Heart right ventricle (tissue), 16 donors: ENCODE measurements at regions not wholly inside any gene's neighbourhood (a gene's known extent, or its start where the extent isn't known, plus 50 kb on each side); places are given as distances from the start of the nearest gene placed in this dataset.

Experiments
- ATAC-seq, 8 donors: fragments of 200-7000 bp; cut with Tn5 transposase; one replicate each; pipeline ENCODE4 v1.9.1; 2020; ENCODE audit warnings: mild to moderate bottlenecking in 8 of 8, moderate library complexity in 8 of 8, moderate number of reproducible peaks in 1 of 8
- DNase-seq, 2 donors: peaks; one replicate each; pipeline ENCODE4 v3.0.0-alpha.2; 2020
- H3K27ac ChIP-seq, 10 donors: fragments of 200-600 bp; sonication (generic) in 2 of 10; one replicate each; pipeline versions ENCODE4 v1.5.0 to v1.8.0; 2020 to 2022; ENCODE audit warnings: mild to moderate bottlenecking in 3 of 10
- H3K27me3 ChIP-seq, 7 donors: fragments of 200-600 bp; one replicate each; pipeline ENCODE4 v1.8.0; 2021 to 2022; ENCODE audit warnings: mild to moderate bottlenecking in 2 of 7
- H3K36me3 ChIP-seq, 9 donors: fragments of 200-600 bp; sonication (generic) in 1 of 9; one replicate each; pipeline versions ENCODE4 v1.5.0 to v1.8.0; 2020 to 2022; ENCODE audit warnings: mild to moderate bottlenecking in 2 of 9
- H3K4me1 ChIP-seq, 9 donors: fragments of 200-600 bp; sonication (generic) in 1 of 9; one replicate each; pipeline versions ENCODE4 v1.5.0 to v1.8.0; 2020 to 2022; ENCODE audit warnings: mild to moderate bottlenecking in 4 of 9
- H3K4me3 ChIP-seq, 10 donors: fragments of 200-600 bp; sonication (generic) in 2 of 10; one replicate each; pipeline versions ENCODE4 v1.5.0 to v1.8.0; 2020 to 2022; ENCODE audit warnings: mild to moderate bottlenecking in 7 of 10, moderate library complexity in 2 of 10
- H3K9me3 ChIP-seq, 11 donors: fragments of 200-600 bp in 10 of 11; sonication (generic) in 2 of 11; one replicate each; pipeline versions ENCODE4 v1.5.0 to v1.8.0; 2013 to 2022; ENCODE audit warnings: mild to moderate bottlenecking in 2 of 11, control low read depth in 1 of 11, moderate library complexity in 1 of 11
- WGBS, 2 donors: extraction: QIAGEN DNeasy Blood & Tissue Kit; methylation state at CpG; one replicate each; pipeline ENCODE4 v1.1.7; 2013; ENCODE audit warnings: inconsistent platforms in 1 of 2; 5-methylcytosine and 5-hydroxymethylcytosine counted together
- intact Hi-C, 10 donors: fragments of 100-400 bp; cut with DNase I; formaldehyde crosslinking; loops; one replicate each; pipeline versions ENCODE4 v1.11.1 to v1.14.2; 2022
- TF ChIP-seq, protein P1 (sequence below), 9 donors: fragments of 200-600 bp; sonication (generic) in 2 of 9; IDR thresholded peaks; one replicate each; pipeline versions ENCODE4 v1.5.0 to v1.8.0; 2021 to 2022; ENCODE audit warnings: antibody characterized with exemption in 9 of 9, mild to moderate bottlenecking in 5 of 9, moderate library complexity in 1 of 9
- donor health status: Arrhythmogenic right ventricular cardiomyopathy.
- donor health status: ischemic (EF 13 %, LVEDD 7.1; RV severe dilation, severe dysfunction).
- donor health status: healthy with polysubstance abuse.
- donor health status: DM: no; HTN: yes; CAD: no.
- donor health status: DM: no; HTN: no; CAD: no.
- donor health status: ischemic (EF 25% LVEDD 6.9; RV normal size, moderate dysfunction).
- donor health status: ischemic (EF 25% LVEDD 5.7; RV mildly dilated, moderate dysfunction).
- donor health status: healthy.
- donor health status: DM: yes; HTN: yes; CAD: no.
- donor health status: Ischemic cardiomyopathy.
- donor health status: ischemic (EF 35%, LVEDD 5.7; RV mildly dilated, moderate dysfunction).
- donor health status: nonischemic (EF 11% LVEDD 7.7; RV severe dilation, severe dysfunction).
- donor health status: DM: yes; HTN: yes; CAD: no.
- donor health status: PGD.
- donor health status: ischemic (EF 29% LVEDD 5.4; RV normal size, mild dysfunction).
- donor health status: nonischemic (EF 23%, LVEDD 6.1; RV moderate dilation, normal function).

DNA sequence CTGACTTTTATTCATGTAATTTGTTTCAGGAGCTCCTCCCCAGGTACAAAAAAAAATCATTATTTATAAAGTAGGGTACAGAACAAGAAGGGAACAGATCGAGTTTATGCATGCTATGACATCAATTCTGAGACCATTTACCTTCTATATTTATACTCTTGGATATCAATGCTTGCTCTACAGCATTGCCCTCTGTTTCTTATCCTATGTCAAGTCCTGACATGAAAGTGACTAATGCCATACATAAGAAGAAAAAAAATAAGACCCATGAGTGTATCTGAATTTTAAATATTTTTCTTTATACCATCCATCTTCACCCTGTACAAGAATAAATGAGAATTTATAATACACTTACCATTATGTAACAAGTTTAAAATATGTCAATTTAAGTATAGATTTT, 2016.3 kb upstream of the CDH9 start:
- WGBS, 2 donors: 10 to 15% methylated on average over 1 of the region's 1 CpG
- Histone ChIP-seq H3K27me3 (no peaks in the 10 kb centered on the region), H3K4me1 (no peaks in the 10 kb centered on the region), H3K9me3 (peaks cover 0 to 4% (median 0%) of the 10 kb centered on the region in 11 donors), H3K36me3 (no peaks in the 10 kb centered on the region), H3K27ac (no peak overlapping the region), H3K4me3 (no peak overlapping the region)
- TF ChIP-seq, protein P1, sequence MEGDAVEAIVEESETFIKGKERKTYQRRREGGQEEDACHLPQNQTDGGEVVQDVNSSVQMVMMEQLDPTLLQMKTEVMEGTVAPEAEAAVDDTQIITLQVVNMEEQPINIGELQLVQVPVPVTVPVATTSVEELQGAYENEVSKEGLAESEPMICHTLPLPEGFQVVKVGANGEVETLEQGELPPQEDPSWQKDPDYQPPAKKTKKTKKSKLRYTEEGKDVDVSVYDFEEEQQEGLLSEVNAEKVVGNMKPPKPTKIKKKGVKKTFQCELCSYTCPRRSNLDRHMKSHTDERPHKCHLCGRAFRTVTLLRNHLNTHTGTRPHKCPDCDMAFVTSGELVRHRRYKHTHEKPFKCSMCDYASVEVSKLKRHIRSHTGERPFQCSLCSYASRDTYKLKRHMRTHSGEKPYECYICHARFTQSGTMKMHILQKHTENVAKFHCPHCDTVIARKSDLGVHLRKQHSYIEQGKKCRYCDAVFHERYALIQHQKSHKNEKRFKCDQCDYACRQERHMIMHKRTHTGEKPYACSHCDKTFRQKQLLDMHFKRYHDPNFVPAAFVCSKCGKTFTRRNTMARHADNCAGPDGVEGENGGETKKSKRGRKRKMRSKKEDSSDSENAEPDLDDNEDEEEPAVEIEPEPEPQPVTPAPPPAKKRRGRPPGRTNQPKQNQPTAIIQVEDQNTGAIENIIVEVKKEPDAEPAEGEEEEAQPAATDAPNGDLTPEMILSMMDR (IDR thresholded peaks at IDR 0.05): no peak
- intact Hi-C loops: no loop called here
- DNase-seq (no peak), ATAC-seq (no peak)

DNA sequence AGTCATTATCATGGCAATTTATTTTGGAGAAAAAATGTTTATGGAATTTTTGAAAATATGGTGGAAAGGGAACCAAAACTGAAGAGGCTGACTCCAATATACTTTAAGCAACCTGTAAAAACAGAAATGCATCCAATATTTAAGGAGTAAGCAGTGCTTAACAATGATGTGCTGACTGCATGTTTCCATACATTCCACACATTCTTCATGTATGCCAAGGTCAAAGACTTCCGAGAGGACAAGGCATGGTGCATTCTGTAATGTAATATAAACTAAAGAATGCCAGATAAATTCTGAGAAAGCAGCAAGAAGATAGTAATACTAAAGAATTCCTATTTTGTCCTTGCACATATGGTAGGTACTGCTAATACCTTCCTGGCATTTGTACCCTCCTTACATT, 2015.9 kb upstream of the CDH9 start:
- H3K27me3 ChIP-seq: no peaks in the 10 kb centered on the region
- ATAC-seq (no peak), DNase-seq (no peak)
- H3K9me3 ChIP-seq: peaks cover 0 to 4% (median 0%) of the 10 kb centered on the region in 11 donors
- no peak overlapping the region for H3K4me3 ChIP-seq
- H3K36me3 ChIP-seq: no peaks in the 10 kb centered on the region
- WGBS, 2 donors: 0 to 8% methylated on average over 1 of the region's 1 CpG
- H3K27ac ChIP-seq: no peak overlapping the region
- intact Hi-C loops: no loop called here
- no peaks in the 10 kb centered on the region for H3K4me1 ChIP-seq
- TF ChIP-seq, protein P1 (IDR thresholded peaks at IDR 0.05): no peak

DNA sequence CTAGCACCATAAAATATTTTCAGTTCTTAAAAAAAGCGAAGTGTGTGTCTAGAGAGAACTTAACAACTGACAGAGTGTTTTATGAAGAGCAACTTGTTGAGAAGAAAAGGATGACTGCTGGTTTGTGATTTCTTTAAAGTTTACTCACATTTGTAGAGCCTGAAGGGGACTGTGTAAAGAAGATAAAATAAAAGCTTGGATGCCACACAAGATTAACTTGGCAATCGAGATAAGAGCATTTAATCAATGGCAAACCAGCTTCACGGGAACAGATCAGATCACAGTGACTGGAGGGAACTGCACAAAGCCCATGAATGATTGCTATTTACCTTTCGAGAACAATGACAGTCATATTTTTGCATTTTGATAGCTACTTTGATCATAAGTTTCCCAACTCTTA, 2013.1 kb upstream of the CDH9 start:
- WGBS, 2 donors: 67% methylated on average over 4 of the region's 4 CpGs
- Histone ChIP-seq H3K27ac (no peak overlapping the region), H3K4me1 (no peaks in the 10 kb centered on the region), H3K4me3 (no peak overlapping the region), H3K9me3 (peaks cover 0 to 2% (median 0%) of the 10 kb centered on the region in 11 donors), H3K27me3 (no peaks in the 10 kb centered on the region), H3K36me3 (no peaks in the 10 kb centered on the region)
- intact Hi-C loops: no loop called here
- DNase-seq: no peak
- TF ChIP-seq, protein P1 (IDR thresholded peaks at IDR 0.05): no peak
- no peak for ATAC-seq

DNA sequence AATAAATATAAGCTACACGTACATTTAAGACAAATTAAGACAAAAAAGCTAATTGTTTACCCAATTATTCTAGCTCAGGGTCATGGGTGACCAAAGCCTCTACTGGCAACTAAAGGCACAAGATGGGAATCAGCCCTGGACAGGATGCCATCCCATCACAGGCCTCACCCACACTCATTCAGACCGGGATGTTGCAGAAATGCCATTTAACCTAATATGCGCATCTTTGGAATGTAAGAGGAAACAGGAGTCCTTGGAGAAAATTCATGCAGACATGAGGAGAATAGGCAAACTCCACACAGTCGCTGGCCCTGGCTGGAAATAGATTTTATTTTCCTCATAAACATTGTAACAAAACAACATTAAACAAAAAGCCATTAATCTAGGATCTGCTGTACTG, 2003.8 kb upstream of the CDH9 start:
- ATAC-seq (no peak), DNase-seq (no peak)
- Histone ChIP-seq H3K36me3 (no peaks in the 10 kb centered on the region), H3K27me3 (no peaks in the 10 kb centered on the region), H3K9me3 (peaks cover 0 to 11% (median 0%) of the 10 kb centered on the region in 11 donors), H3K4me3 (no peak overlapping the region), H3K27ac (no peak overlapping the region), H3K4me1 (no peaks in the 10 kb centered on the region)
- WGBS, 2 donors: 38 to 58% methylated on average over 4 of the region's 4 CpGs
- intact Hi-C loops: no loop called here
- TF ChIP-seq, protein P1 (IDR thresholded peaks at IDR 0.05): no peak
